ENCODE measurements at regions not wholly inside any gene's neighbourhood (a gene's known extent, or its start where the extent isn't known, plus 50 kb on each side); places are given as distances from the start of the nearest gene placed in this dataset.

DNA sequence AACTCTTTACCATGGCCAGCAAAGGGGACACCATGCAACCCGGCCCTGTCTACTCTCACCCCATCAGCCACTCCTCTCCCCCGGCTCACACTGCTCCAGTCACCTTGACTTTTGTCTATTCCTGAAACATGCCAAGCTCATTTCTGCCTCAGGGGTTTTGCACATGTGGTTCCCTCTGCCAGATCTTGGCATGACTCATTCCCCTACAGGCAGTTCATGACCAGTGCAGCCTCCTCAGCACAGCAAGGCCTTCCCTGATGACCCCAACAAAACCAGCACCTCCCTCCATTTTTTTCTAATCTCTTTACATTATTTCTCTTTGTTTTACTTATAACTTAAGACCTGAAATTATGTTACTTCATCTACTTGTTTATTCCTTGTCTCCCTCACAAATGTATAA is 58.6 kb upstream of the GJB5 start:
- Histone ChIP-seq H3K9me3 (peaks cover 0 to 5% (median 0%) of the 10 kb centered on the region in 8 donors), H3K4me3 (no peak overlapping the region), H3K27me3 (replicated peaks in 1 of 7) (peaks cover 0 to 12% (median 0%) of the 10 kb centered on the region in 7 donors), H3K4me1 (no peaks in the 10 kb centered on the region), H3K27ac (no peak overlapping the region), H3K36me3 (no peaks in the 10 kb centered on the region)
- intact Hi-C loops (cut with DNase I; ENCODE audit: low total_unique reads) = no loop called here
- no peak for DNase-seq
- 45 to 91% (median 76%) methylated on average over 2 of the region's 2 CpGs for WGBS, 5 donors
- TF ChIP-seq POLR2AphosphoS5 (IDR thresholded peaks at IDR 0.05) (no peak), POLR2A (IDR thresholded peaks at IDR 0.05) (no peak)
- TF ChIP-seq, protein P1, sequence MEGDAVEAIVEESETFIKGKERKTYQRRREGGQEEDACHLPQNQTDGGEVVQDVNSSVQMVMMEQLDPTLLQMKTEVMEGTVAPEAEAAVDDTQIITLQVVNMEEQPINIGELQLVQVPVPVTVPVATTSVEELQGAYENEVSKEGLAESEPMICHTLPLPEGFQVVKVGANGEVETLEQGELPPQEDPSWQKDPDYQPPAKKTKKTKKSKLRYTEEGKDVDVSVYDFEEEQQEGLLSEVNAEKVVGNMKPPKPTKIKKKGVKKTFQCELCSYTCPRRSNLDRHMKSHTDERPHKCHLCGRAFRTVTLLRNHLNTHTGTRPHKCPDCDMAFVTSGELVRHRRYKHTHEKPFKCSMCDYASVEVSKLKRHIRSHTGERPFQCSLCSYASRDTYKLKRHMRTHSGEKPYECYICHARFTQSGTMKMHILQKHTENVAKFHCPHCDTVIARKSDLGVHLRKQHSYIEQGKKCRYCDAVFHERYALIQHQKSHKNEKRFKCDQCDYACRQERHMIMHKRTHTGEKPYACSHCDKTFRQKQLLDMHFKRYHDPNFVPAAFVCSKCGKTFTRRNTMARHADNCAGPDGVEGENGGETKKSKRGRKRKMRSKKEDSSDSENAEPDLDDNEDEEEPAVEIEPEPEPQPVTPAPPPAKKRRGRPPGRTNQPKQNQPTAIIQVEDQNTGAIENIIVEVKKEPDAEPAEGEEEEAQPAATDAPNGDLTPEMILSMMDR (IDR thresholded peaks at IDR 0.05 in 8 of 11, conservative IDR thresholded peaks at IDR 0.05 in 3 of 11) = no peak

DNA sequence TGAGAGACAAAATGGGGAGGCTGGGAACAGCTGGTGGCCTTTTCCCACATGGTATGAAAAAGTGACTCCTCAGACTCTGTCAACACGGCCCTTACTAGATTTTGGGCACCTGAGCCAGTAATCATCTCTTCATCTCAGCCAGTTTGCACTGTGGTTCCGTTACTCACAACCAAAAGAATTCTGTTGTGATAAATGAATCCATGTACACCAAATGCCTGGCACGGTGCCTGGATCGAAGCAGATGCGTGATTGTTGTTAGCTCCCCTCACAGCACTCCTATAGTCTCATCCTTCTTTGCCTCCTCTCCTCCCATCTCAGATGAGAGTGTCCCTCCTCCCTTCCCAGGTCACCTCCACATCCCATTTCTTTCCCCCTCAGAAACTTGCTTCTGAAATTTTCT is 57.9 kb upstream of the GJB5 start:
- H3K4me1 ChIP-seq = no peaks in the 10 kb centered on the region
- intact Hi-C loops (cut with DNase I; ENCODE audit: low total_unique reads) = no loop called here
- TF ChIP-seq POLR2AphosphoS5 (IDR thresholded peaks at IDR 0.05) (no peak), POLR2A (IDR thresholded peaks at IDR 0.05) (no peak)
- TF ChIP-seq, protein P1 (IDR thresholded peaks at IDR 0.05 in 8 of 11, conservative IDR thresholded peaks at IDR 0.05 in 3 of 11) = no peak
- peaks cover 0 to 5% (median 0%) of the 10 kb centered on the region in 8 donors for H3K9me3 ChIP-seq
- peaks cover 0 to 11% (median 0%) of the 10 kb centered on the region in 7 donors for H3K27me3 ChIP-seq (replicated peaks in 1 of 7)
- WGBS, 5 donors = 60 to 87% (median 73%) methylated on average over 5 of the region's 5 CpGs
- H3K4me3 ChIP-seq = no peak overlapping the region
- no peaks in the 10 kb centered on the region for H3K36me3 ChIP-seq
- no peak for DNase-seq
- H3K27ac ChIP-seq = no peak overlapping the region

DNA sequence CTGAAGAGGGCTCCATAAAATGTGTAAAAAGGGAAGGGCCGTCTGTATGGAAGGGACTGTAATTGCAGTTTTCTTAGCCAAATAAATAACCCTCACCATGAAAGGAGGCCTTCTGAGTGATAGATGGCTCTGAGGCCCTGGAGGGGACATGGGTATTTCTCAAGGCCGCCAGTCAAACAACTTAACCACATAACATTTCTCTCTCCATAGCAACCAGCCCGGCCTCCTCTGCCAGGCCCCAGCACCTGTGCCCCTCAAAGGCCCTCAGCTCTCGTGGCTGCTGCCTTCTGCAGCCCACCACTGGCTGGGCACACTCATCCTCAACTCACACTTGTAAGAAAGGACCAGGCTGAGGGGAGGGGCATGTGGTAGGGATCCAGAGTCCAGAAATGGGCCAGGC is 57.0 kb upstream of the GJB5 start:
- TF ChIP-seq POLR2AphosphoS5 (IDR thresholded peaks at IDR 0.05) = no peak
- no peak overlapping the region for H3K4me3 ChIP-seq
- no peak overlapping the region for H3K27ac ChIP-seq
- intact Hi-C loops (cut with DNase I; ENCODE audit: low total_unique reads) = no loop called here
- no peaks in the 10 kb centered on the region for H3K36me3 ChIP-seq
- peaks cover 0 to 5% (median 0%) of the 10 kb centered on the region in 8 donors for H3K9me3 ChIP-seq
- no peak for DNase-seq
- 34 to 45% (median 42%) methylated on average over 4 of the region's 4 CpGs for WGBS, 5 donors
- no peaks in the 10 kb centered on the region for H3K4me1 ChIP-seq
- peaks cover 0 to 11% (median 0%) of the 10 kb centered on the region in 7 donors for H3K27me3 ChIP-seq (replicated peaks in 1 of 7)

DNA sequence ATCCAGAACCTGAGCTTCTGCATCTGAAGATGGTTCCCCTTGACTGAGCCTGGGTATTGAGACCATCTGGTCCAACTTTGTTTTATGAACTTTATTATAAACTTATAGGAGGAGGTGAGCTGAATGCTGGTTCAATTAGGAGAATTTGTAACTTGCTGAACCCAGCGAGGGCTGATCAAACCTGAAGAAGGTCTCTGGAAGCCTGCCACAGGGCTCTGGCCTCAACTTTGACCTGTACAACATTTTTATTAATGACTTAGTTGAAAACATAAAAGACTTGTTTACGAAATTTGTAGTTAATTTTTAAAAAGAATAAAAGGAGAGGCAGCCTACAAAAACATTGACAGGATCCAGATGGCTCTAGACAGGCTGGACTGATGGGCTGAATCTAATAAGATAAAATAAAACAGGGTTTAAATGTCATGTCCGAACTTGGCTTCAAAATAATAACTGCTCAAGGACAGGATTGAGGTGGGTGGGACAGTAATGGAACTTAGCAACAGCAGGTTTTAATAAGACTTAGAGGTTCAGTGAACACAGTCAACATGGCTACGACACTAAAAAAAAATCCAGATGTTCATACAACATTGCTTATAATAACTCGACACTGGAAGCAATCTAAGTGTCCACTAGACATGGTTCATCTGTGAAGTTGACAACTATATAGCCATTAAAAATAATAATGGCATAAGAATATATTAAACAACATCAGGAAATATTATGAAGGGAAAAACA is 53.4 kb upstream of the GJB5 start:
- no peak overlapping the region for H3K4me3 ChIP-seq
- DNase-seq = no peak
- no peaks in the 10 kb centered on the region for H3K36me3 ChIP-seq
- peaks cover 0 to 19% (median 0%) of the 10 kb centered on the region in 7 donors for H3K27me3 ChIP-seq (replicated peaks in 1 of 7)
- H3K9me3 ChIP-seq = no peaks in the 10 kb centered on the region
- TF ChIP-seq, protein P1 (IDR thresholded peaks at IDR 0.05 in 8 of 11, conservative IDR thresholded peaks at IDR 0.05 in 3 of 11) = no peak
- TF ChIP-seq POLR2A (IDR thresholded peaks at IDR 0.05) (no peak), POLR2AphosphoS5 (IDR thresholded peaks at IDR 0.05) (no peak)
- H3K4me1 ChIP-seq = no peaks in the 10 kb centered on the region
- WGBS, 5 donors = 52 to 76% (median 68%) methylated on average over 5 of the region's 5 CpGs
- no peak overlapping the region for H3K27ac ChIP-seq
- intact Hi-C loops (cut with DNase I; ENCODE audit: low total_unique reads) = no loop called here

Small RNA genes lying in the stretch of these regions (microRNA-seq; reads per million reads assigned to microRNA genes)
- 0 to 0.28 (median 0) reads per million in 3 donors for gene MIR552

Small RNA genes lying in the stretch of these regions (small RNA-seq; reads per million reads assigned to genes)
- 0 reads per million in 4 donors for gene MIR552
